Heart left ventricle (tissue), 13 donors: ENCODE measurements at regions not wholly inside any gene's neighbourhood (a gene's known extent, or its start where the extent isn't known, plus 50 kb on each side); places are given as distances from the start of the nearest gene placed in this dataset.

Experiments used
- POLR2A ChIP-seq, 2 donors: fragments of 450-650 bp; IDR thresholded peaks; one replicate each; pipeline ENCODE4 v1.6.1; 2017; ENCODE audit warnings: antibody characterized with exemption in 2 of 2, mild to moderate bottlenecking in 2 of 2, moderate library complexity in 2 of 2
- TF ChIP-seq, protein P1 (sequence below), 12 donors: fragments of 200-600 bp; sonication (generic) in 4 of 12; IDR thresholded peaks; one replicate each; pipeline versions ENCODE4 v1.5.0 to v1.8.0; 2018 to 2022; ENCODE audit warnings: antibody characterized with exemption in 12 of 12, mild to moderate bottlenecking in 5 of 12
- donor health status: ischemic (EF 13 %, LVEDD 7.1; RV severe dilation, severe dysfunction).
- donor health status: DM: no; HTN: yes; CAD: no.
- donor health status: DM: no; HTN: no; CAD: no.
- donor health status: ischemic (EF 25% LVEDD 6.9; RV normal size, moderate dysfunction).
- donor health status: ischemic (EF 25% LVEDD 5.7; RV mildly dilated, moderate dysfunction).
- donor health status: ischemic (EF 35%, LVEDD 5.7; RV mildly dilated, moderate dysfunction).
- donor health status: nonischemic (EF 11% LVEDD 7.7; RV severe dilation, severe dysfunction).
- donor health status: DM: yes; HTN: yes; CAD: no.
- donor health status: PGD.
- donor health status: ischemic (EF 29% LVEDD 5.4; RV normal size, mild dysfunction).
- donor health status: nonischemic (EF 23%, LVEDD 6.1; RV moderate dilation, normal function).

GRCh38 chr1:188641566-188642211 is 1812.9 kb downstream of the PLA2G4A start:
- TF ChIP-seq, protein P1, sequence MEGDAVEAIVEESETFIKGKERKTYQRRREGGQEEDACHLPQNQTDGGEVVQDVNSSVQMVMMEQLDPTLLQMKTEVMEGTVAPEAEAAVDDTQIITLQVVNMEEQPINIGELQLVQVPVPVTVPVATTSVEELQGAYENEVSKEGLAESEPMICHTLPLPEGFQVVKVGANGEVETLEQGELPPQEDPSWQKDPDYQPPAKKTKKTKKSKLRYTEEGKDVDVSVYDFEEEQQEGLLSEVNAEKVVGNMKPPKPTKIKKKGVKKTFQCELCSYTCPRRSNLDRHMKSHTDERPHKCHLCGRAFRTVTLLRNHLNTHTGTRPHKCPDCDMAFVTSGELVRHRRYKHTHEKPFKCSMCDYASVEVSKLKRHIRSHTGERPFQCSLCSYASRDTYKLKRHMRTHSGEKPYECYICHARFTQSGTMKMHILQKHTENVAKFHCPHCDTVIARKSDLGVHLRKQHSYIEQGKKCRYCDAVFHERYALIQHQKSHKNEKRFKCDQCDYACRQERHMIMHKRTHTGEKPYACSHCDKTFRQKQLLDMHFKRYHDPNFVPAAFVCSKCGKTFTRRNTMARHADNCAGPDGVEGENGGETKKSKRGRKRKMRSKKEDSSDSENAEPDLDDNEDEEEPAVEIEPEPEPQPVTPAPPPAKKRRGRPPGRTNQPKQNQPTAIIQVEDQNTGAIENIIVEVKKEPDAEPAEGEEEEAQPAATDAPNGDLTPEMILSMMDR (IDR thresholded peaks at IDR 0.05), result no peak
- no peak for TF ChIP-seq POLR2A (IDR thresholded peaks at IDR 0.05)
